GM21529 (cell line): ENCODE measurements at regions not wholly inside any gene's neighbourhood (a gene's known extent, or its start where the extent isn't known, plus 50 kb on each side); places are given as distances from the start of the nearest gene placed in this dataset.
"Not testable (repeated sequence)": the region's sequence is repeated elsewhere in the genome, so short reads cannot be mapped to it uniquely, and the experiment has no call there.

Experiments
- ATAC-seq: cut with Tn5 transposase; IDR thresholded peaks from one replicate; pipeline ENCODE4 v1.9.1; 2021; ENCODE audit not compliant: unreplicated experiment

- no peak for ATAC-seq
Measured at GRCh38 chr9:124084087-124084486, 72.5 kb downstream of the LHX2 start.

GRCh38 chr9:124087226-124087625 is 75.7 kb downstream of the LHX2 start:
- ATAC-seq = no peak

- ATAC-seq = no peak
Measured at GRCh38 chr9:124088476-124088837, 76.9 kb downstream of the LHX2 start.

GRCh38 chr9:124089631-124090488 is 78.3 kb downstream of the LHX2 start:
- not testable (repeated sequence) for ATAC-seq

- ATAC-seq = no peak
Measured at GRCh38 chr9:124098141-124098905, 86.8 kb downstream of the LHX2 start.

- ATAC-seq = no peak
Measured at GRCh38 chr9:124099860-124100259, 88.3 kb downstream of the LHX2 start.

- no peak for ATAC-seq
Measured at GRCh38 chr9:124101215-124101968, 89.8 kb downstream of the LHX2 start.

GRCh38 chr9:124101969-124102345 is 90.4 kb downstream of the LHX2 start:
- ATAC-seq = no peak

- no peak for ATAC-seq
Measured at GRCh38 chr9:124102363-124102762, 90.8 kb downstream of the LHX2 start.

GRCh38 chr9:124105266-124105665 is 93.7 kb downstream of the LHX2 start:
- ATAC-seq = no peak

- no peak for ATAC-seq
Measured at GRCh38 chr9:124108216-124108615, 96.6 kb downstream of the LHX2 start.

GRCh38 chr9:124110307-124110915 is 98.8 kb downstream of the LHX2 start:
- ATAC-seq = no peak

- no peak for ATAC-seq
Measured at GRCh38 chr9:124116683-124117363, 105.3 kb downstream of the LHX2 start.

- no peak for ATAC-seq
Measured at GRCh38 chr9:124118894-124119293, 107.3 kb downstream of the LHX2 start.

- no peak for ATAC-seq
Measured at GRCh38 chr9:124120272-124120671, 108.7 kb downstream of the LHX2 start.

GRCh38 chr9:124121725-124122124 is 110.2 kb downstream of the LHX2 start:
- no peak for ATAC-seq

- no peak for ATAC-seq
Measured at GRCh38 chr9:124122321-124122720, 110.8 kb downstream of the LHX2 start.

GRCh38 chr9:124122813-124123462 is 111.4 kb downstream of the LHX2 start:
- no peak for ATAC-seq

- ATAC-seq = not testable (repeated sequence)
Measured at GRCh38 chr9:124123621-124124020, 112.1 kb downstream of the LHX2 start.
